Choroid plexus epithelial cell (primary cell): ENCODE measurements at regions not wholly inside any gene's neighbourhood (a gene's known extent, or its start where the extent isn't known, plus 50 kb on each side); places are given as distances from the start of the nearest gene placed in this dataset.

Experiments used
- DNase-seq: peaks from one replicate; pipeline ENCODE4 v3.0.0-alpha.2; 2010; ENCODE audit warnings: low read depth
- H3K4me3 ChIP-seq: 2 replicates; pipeline ENCODE4 v1.5.1; 2011; ENCODE audit warnings: low read depth, mild to moderate bottlenecking, control low read depth, low read length, moderate library complexity
- CTCF ChIP-seq: conservative IDR thresholded peaks from 2 replicates; pipeline ENCODE4 v1.5.1; 2011; ENCODE audit warnings: low read depth, mild to moderate bottlenecking, control low read depth, inconsistent platforms, low read length, moderate library complexity

- TF ChIP-seq CTCF, result no peak
- no peak overlapping the region for H3K4me3 ChIP-seq
- no peak for DNase-seq
Measured at GRCh38 chr21:35833388-35833787, 226.9 kb downstream of the SETD4 start.

GRCh38 chr21:35831230-35831629, 229.1 kb downstream of the SETD4 start:
- DNase-seq, result no peak
- TF ChIP-seq CTCF, result no peak

DNA sequence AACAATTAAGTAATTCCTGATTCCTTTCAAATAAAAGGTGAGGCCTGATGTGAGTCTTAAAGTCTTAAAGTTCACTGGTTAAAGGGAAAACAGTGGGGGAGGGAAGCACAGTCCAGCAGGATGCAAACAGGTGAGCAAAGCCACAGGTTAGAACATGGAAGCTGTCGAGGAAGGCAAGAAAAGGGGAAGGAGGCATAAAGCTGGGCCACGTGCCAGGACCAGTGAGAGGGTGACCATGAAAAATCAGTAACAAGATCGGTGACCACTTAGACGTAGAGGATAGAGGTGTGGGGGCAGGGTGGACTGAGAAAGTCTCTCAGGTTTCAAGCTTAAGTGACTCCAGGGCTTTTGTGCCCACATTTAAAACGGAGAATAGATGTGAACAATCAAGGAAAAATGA, 231.3 kb downstream of the SETD4 start:
- DNase-seq, result no peak
- H3K4me3 ChIP-seq, result no peak overlapping the region
- TF ChIP-seq CTCF, result no peak

More at GRCh38 chr21:35831230-35831629, 229.1 kb downstream of the SETD4 start:
- H3K4me3 ChIP-seq, result no peak overlapping the region

DNA sequence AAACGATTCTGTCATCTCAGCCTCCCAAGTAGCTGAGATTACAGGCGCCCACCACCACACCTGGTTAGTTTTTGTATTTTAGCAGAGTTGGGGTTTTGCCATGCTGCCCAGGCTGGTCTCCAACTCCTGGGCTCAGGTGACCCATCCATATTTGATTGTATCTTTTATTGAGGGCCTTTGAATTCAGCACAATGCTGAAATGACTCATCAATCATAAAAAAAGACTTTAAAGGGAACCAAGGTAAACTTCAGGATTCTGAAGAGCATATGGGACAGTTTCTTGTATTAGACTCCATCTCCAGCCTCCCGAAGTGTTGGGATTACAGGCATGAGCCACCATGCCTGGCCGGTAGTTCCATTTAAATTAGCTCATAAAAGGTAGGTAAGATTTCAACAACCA, 232.2 kb downstream of the SETD4 start:
- DNase-seq, result no peak
- no peak for TF ChIP-seq CTCF
- H3K4me3 ChIP-seq, result no peak overlapping the region

- no peak for TF ChIP-seq CTCF
- no peak for DNase-seq
- H3K4me3 ChIP-seq, result no peak overlapping the region
Measured at GRCh38 chr21:35827004-35827403, 233.3 kb downstream of the SETD4 start.

GRCh38 chr21:35825370-35826353, 234.7 kb downstream of the SETD4 start:
- no peak for DNase-seq
- no peak overlapping the region for H3K4me3 ChIP-seq
- TF ChIP-seq CTCF, result no peak

DNA sequence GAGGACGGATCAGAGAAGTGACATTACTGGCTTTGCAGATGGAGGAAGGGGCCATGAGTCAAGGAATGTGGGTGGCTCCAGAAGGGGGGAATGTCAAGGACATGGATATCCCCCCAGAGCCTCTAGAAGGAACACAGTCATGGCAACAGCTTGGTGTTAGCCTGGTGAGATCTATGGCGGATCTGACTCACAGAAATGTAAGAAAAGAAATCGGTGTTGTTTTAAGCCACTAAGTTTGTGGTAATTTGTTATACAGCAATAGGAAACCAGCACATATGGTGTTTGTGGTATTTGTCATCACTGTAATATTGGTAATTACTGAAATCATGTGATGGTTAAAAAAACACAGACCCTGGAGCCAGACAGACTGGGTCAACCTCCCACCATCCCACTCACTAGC, 236.2 kb downstream of the SETD4 start:
- no peak for TF ChIP-seq CTCF
- no peak for DNase-seq
- H3K4me3 ChIP-seq, result no peak overlapping the region
